ENCODE measurements at regions not wholly inside any gene's neighbourhood (a gene's known extent, or its start where the extent isn't known, plus 50 kb on each side); places are given as distances from the start of the nearest gene placed in this dataset.

GRCh38 chr21:27837936-27838335 lies 871.0 kb upstream of the ADAMTS5 start:
- H3K4me3 ChIP-seq (ENCODE audit: low read length) = no peak overlapping the region
- no peaks in the 10 kb centered on the region for H3K4me1 ChIP-seq (ENCODE audit: control insufficient read depth, insufficient read depth, low read length)
- H3K9me3 ChIP-seq (replicated peaks; ENCODE audit: low read length) = no peaks in the 10 kb centered on the region
- H3K4me2 ChIP-seq (ENCODE audit: low read length) = no peak overlapping the region
- H3K27me3 ChIP-seq (ENCODE audit: control insufficient read depth, insufficient read depth, low read length) = no peaks in the 10 kb centered on the region
- H3K36me3 ChIP-seq (ENCODE audit: insufficient read depth, low read length) = no peaks in the 10 kb centered on the region
- no peak overlapping the region for H3K9ac ChIP-seq (ENCODE audit: low read depth, low read length)

DNA sequence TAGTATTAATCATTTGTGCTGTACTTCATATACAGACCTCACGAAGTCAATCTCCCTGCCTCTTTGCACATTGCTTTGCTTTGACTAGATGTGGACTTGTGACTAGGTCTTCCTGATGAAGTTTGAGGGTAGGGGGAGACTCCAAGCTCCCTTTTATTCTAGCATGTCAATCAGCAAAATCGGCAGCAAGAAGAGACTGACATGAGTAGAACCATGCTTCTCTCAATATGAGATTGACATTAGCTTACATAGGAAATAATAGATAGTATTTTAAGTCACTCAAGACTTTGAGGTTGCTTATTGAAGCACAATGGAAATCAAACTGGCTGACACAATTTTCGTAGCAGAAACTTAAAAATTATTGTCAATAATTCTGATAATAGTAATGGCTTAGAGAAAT lies 866.4 kb upstream of the ADAMTS5 start:
- Histone ChIP-seq H3K4me1 (ENCODE audit: control insufficient read depth, insufficient read depth, low read length) (peaks cover 15% of the 10 kb centered on the region), H3K4me3 (ENCODE audit: low read length) (no peak overlapping the region), H3K27me3 (ENCODE audit: control insufficient read depth, insufficient read depth, low read length) (no peaks in the 10 kb centered on the region), H3K9ac (ENCODE audit: low read depth, low read length) (no peak overlapping the region), H3K9me3 (replicated peaks; ENCODE audit: low read length) (no peaks in the 10 kb centered on the region), H3K4me2 (ENCODE audit: low read length) (no peak overlapping the region), H3K36me3 (ENCODE audit: insufficient read depth, low read length) (no peaks in the 10 kb centered on the region)

GRCh38 chr21:27831816-27832569 lies 865.1 kb upstream of the ADAMTS5 start:
- peak overlapping the region; percentile 63 for H3K4me2 ChIP-seq (ENCODE audit: low read length)
- no peaks in the 10 kb centered on the region for H3K9me3 ChIP-seq (replicated peaks; ENCODE audit: low read length)
- peaks cover 15% of the 10 kb centered on the region for H3K4me1 ChIP-seq (ENCODE audit: control insufficient read depth, insufficient read depth, low read length)
- no peak overlapping the region for H3K4me3 ChIP-seq (ENCODE audit: low read length)
- H3K36me3 ChIP-seq (ENCODE audit: insufficient read depth, low read length) = no peaks in the 10 kb centered on the region
- peak overlapping the region; percentile 18 for H3K9ac ChIP-seq (ENCODE audit: low read depth, low read length)
- no peaks in the 10 kb centered on the region for H3K27me3 ChIP-seq (ENCODE audit: control insufficient read depth, insufficient read depth, low read length)

GRCh38 chr21:27831177-27831576 lies 864.3 kb upstream of the ADAMTS5 start:
- H3K27me3 ChIP-seq (ENCODE audit: control insufficient read depth, insufficient read depth, low read length) = no peaks in the 10 kb centered on the region
- H3K9ac ChIP-seq (ENCODE audit: low read depth, low read length) = no peak overlapping the region
- no peaks in the 10 kb centered on the region for H3K9me3 ChIP-seq (replicated peaks; ENCODE audit: low read length)
- peaks cover 15% of the 10 kb centered on the region for H3K4me1 ChIP-seq (ENCODE audit: control insufficient read depth, insufficient read depth, low read length)
- H3K4me3 ChIP-seq (ENCODE audit: low read length) = no peak overlapping the region
- no peak overlapping the region for H3K4me2 ChIP-seq (ENCODE audit: low read length)
- no peaks in the 10 kb centered on the region for H3K36me3 ChIP-seq (ENCODE audit: insufficient read depth, low read length)

- H3K4me2 ChIP-seq (ENCODE audit: low read length) = no peak overlapping the region
- H3K27me3 ChIP-seq (ENCODE audit: control insufficient read depth, insufficient read depth, low read length) = no peaks in the 10 kb centered on the region
- no peak overlapping the region for H3K4me3 ChIP-seq (ENCODE audit: low read length)
- H3K36me3 ChIP-seq (ENCODE audit: insufficient read depth, low read length) = no peaks in the 10 kb centered on the region
- peaks cover 15% of the 10 kb centered on the region for H3K4me1 ChIP-seq (ENCODE audit: control insufficient read depth, insufficient read depth, low read length)
- no peak overlapping the region for H3K9ac ChIP-seq (ENCODE audit: low read depth, low read length)
- H3K9me3 ChIP-seq (replicated peaks; ENCODE audit: low read length) = no peaks in the 10 kb centered on the region
Observed at GRCh38 chr21:27827972-27828371, 861.1 kb upstream of the ADAMTS5 start.

DNA sequence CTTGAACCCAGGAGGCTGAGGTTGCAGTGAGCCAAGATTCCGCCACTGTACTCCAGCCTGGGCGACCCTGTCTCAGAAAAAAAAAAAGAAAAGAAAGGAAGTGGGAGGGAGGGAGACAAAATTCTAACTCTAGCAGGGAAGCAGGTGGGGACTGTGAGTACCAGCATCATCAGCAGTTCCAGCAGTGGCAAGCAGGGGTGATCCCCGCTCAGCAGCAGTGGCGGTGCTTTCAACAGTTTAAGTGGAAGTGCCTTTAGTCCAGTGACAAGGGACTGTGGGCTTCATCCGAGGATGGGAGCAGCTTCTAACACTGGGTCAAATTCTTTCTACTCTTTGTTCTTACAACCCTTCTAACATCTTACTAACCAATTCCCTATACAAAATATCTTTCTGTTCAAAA lies 858.1 kb upstream of the ADAMTS5 start:
- H3K4me1 ChIP-seq (ENCODE audit: control insufficient read depth, insufficient read depth, low read length) = no peaks in the 10 kb centered on the region
- no peaks in the 10 kb centered on the region for H3K9me3 ChIP-seq (replicated peaks; ENCODE audit: low read length)
- no peak overlapping the region for H3K9ac ChIP-seq (ENCODE audit: low read depth, low read length)
- H3K4me2 ChIP-seq (ENCODE audit: low read length) = no peak overlapping the region
- H3K36me3 ChIP-seq (ENCODE audit: insufficient read depth, low read length) = no peaks in the 10 kb centered on the region
- no peak overlapping the region for H3K4me3 ChIP-seq (ENCODE audit: low read length)
- no peaks in the 10 kb centered on the region for H3K27me3 ChIP-seq (ENCODE audit: control insufficient read depth, insufficient read depth, low read length)

DNA sequence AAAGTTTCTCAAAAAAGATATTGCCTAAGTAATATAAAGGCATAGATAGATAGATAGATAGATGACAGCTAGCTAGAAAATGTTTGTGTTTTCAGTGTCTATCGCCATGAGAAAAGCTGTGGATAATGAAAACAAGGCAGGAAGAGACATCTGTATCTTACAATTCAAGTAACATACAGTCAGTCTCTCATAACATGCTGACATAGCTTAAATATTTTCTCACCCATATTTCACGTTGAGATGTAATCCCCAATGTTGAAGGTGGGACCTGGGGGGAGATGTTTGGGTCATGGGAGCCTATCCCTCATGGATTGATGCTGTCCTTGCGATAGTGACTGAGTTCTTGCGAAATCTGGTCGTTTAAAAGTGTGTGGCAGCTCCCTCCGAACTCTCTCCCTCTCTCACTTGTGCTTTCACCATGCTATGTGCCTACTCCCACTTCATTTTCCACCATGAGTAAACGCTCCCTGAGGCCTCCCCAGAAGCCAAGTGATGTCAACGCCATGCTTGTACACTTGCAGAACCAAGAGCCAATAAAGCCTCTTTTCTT lies 856.8 kb upstream of the ADAMTS5 start:
- Histone ChIP-seq H3K27me3 (ENCODE audit: control insufficient read depth, insufficient read depth, low read length) (no peaks in the 10 kb centered on the region), H3K4me3 (ENCODE audit: low read length) (no peak overlapping the region), H3K36me3 (ENCODE audit: insufficient read depth, low read length) (no peaks in the 10 kb centered on the region), H3K9ac (ENCODE audit: low read depth, low read length) (no peak overlapping the region), H3K4me2 (ENCODE audit: low read length) (no peak overlapping the region), H3K9me3 (replicated peaks; ENCODE audit: low read length) (no peaks in the 10 kb centered on the region), H3K4me1 (ENCODE audit: control insufficient read depth, insufficient read depth, low read length) (peaks cover 7% of the 10 kb centered on the region)

DNA sequence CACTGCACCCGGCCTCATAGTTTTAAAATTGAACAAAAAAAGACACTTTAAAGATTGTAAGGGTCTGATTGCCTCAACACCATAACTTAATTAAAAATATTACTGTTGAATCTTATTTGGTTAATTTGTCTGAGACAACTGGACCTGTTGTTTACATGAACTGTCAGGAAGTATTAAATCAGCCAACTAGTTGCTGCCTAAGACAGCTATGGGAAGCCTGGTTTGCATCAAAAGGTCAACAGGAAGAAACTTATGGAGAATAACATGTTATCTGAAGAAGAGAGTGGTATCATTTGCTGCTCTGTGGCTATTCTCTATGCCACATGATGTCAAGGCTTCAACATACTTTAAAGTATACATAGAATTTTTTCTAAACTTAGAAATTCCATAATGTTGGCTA lies 853.5 kb upstream of the ADAMTS5 start:
- Histone ChIP-seq H3K9ac (ENCODE audit: low read depth, low read length) (no peak overlapping the region), H3K4me3 (ENCODE audit: low read length) (no peak overlapping the region), H3K27me3 (ENCODE audit: control insufficient read depth, insufficient read depth, low read length) (no peaks in the 10 kb centered on the region), H3K4me2 (ENCODE audit: low read length) (no peak overlapping the region), H3K9me3 (replicated peaks; ENCODE audit: low read length) (no peaks in the 10 kb centered on the region), H3K4me1 (ENCODE audit: control insufficient read depth, insufficient read depth, low read length) (peaks cover 14% of the 10 kb centered on the region), H3K36me3 (ENCODE audit: insufficient read depth, low read length) (no peaks in the 10 kb centered on the region)

DNA sequence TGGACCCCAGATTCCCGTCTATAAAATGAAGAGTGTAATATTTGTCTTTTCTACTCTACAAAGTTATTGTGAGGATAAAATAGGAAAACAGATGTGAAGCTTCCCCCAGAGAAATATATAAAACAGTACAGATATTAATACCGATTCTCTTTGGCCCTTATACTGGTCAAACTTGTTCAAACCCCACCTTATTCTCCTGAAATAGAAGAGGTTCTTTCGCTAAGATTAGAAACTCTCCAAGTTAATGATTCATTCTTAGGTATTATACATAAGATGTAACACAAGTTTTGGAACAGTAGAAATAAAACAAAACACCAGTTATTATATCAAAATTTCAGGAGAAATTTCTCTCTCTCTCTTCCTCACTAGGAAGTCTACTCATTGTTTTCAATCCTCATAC lies 852.4 kb upstream of the ADAMTS5 start:
- Histone ChIP-seq H3K4me1 (ENCODE audit: control insufficient read depth, insufficient read depth, low read length) (peaks cover 14% of the 10 kb centered on the region), H3K36me3 (ENCODE audit: insufficient read depth, low read length) (no peaks in the 10 kb centered on the region), H3K9me3 (replicated peaks; ENCODE audit: low read length) (no peaks in the 10 kb centered on the region), H3K9ac (ENCODE audit: low read depth, low read length) (no peak overlapping the region), H3K4me2 (ENCODE audit: low read length) (peak overlapping the region; percentile 31), H3K4me3 (ENCODE audit: low read length) (no peak overlapping the region), H3K27me3 (ENCODE audit: control insufficient read depth, insufficient read depth, low read length) (no peaks in the 10 kb centered on the region)

GRCh38 chr21:27818847-27819246 lies 852.0 kb upstream of the ADAMTS5 start:
- Histone ChIP-seq H3K4me1 (ENCODE audit: control insufficient read depth, insufficient read depth, low read length) (peaks cover 14% of the 10 kb centered on the region), H3K4me3 (ENCODE audit: low read length) (no peak overlapping the region), H3K4me2 (ENCODE audit: low read length) (peak overlapping the region; percentile 31), H3K9me3 (replicated peaks; ENCODE audit: low read length) (no peaks in the 10 kb centered on the region), H3K36me3 (ENCODE audit: insufficient read depth, low read length) (no peaks in the 10 kb centered on the region), H3K9ac (ENCODE audit: low read depth, low read length) (no peak overlapping the region), H3K27me3 (ENCODE audit: control insufficient read depth, insufficient read depth, low read length) (no peaks in the 10 kb centered on the region)

DNA sequence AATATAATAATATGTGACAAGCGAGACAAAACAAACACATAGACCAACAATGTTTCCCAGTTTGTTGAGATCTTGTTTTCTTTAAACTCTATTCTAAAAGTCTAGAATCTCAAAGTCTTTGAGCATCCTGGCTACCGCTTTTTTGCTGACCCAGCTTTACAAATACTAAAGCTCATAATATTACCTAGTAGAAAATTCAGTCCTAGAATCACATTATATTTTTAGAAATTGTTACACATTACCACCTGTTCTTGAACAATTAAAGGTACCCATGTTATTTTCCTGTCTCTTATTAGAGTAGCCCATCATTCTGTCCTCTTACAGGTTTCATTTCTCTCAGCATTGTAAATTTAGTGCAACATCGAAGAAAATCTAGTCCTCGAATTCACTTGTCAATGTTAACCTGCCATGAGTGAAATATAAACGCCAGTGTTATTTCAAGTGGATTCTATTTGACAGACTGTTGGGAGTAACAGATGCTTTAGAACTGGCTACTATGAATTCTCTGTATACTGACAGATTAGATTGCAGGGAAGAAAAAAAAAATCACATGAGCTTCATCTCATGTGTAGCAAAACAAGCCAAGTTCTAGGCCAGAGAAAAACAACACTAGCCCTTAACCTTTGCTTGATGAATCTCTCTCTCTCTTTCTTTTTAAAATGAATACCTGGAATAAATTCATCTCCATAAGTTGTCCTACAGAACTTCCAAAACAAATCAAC lies 851.2 kb upstream of the ADAMTS5 start:
- H3K36me3 ChIP-seq (ENCODE audit: insufficient read depth, low read length) = no peaks in the 10 kb centered on the region
- H3K4me2 ChIP-seq (ENCODE audit: low read length) = peak overlapping the region; percentile 21
- no peak overlapping the region for H3K9ac ChIP-seq (ENCODE audit: low read depth, low read length)
- no peaks in the 10 kb centered on the region for H3K9me3 ChIP-seq (replicated peaks; ENCODE audit: low read length)
- H3K27me3 ChIP-seq (ENCODE audit: control insufficient read depth, insufficient read depth, low read length) = no peaks in the 10 kb centered on the region
- peaks cover 14% of the 10 kb centered on the region for H3K4me1 ChIP-seq (ENCODE audit: control insufficient read depth, insufficient read depth, low read length)
- no peak overlapping the region for H3K4me3 ChIP-seq (ENCODE audit: low read length)

All from skeletal muscle satellite cell (primary cell).